GM18870 (cell line): ENCODE measurements at regions not wholly inside any gene's neighbourhood (a gene's known extent, or its start where the extent isn't known, plus 50 kb on each side); places are given as distances from the start of the nearest gene placed in this dataset.

ENCODE experiments used
- ATAC-seq: cut with Tn5 transposase; IDR thresholded peaks from one replicate; pipeline ENCODE4 v1.9.1; 2021; ENCODE audit warnings: moderate library complexity; ENCODE audit not compliant: unreplicated experiment

- no peak for ATAC-seq
These were observed 84.5 kb upstream of the FYN start for GRCh38 chr6:111957623-111958315.

DNA sequence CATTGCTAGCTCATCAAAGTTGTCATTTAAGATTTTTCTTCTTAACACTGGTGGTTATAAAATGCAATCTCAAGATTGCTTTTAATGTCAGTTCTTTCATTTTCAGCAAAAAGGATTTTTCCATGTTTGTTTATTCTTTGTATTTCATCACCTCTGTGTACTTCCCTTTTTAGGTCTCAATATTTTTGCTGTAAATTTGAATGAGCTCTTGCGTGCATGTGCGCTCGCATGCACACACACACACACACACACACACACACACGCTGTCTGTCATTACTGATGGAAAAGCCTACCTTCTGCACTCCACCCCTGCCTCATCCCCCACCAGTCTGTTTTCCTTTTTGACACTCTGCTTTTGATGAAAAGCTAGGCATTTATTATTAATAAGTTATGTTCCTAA, 85.3 kb upstream of the FYN start:
- no peak for ATAC-seq

GRCh38 chr6:111959766-111960165, 86.5 kb upstream of the FYN start:
- no peak for ATAC-seq

DNA sequence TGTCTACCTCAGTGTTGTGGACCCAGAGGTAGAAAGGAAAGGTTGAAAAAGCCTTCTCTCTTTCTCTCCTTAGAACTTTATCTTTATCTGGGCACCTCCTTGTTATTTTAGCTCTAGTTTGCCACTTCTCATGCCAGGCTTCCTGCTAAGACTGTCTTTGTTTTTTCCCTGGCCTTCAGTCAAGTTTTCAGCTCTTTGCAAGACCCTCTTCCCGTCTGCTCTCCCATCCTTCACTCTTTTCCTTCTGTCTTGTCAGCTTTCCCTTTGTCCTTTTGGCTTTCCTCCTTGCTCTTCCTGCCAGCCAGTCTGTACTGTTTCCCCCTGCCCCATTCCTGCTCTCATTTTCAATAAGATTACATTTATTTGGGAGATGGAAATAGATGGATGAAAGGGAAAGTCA, 86.8 kb upstream of the CCN6 start:
- ATAC-seq, result no peak

GRCh38 chr6:111970426-111970825, 83.5 kb upstream of the CCN6 start:
- ATAC-seq, result no peak

GRCh38 chr6:111971181-111971841, 82.6 kb upstream of the CCN6 start:
- ATAC-seq, result no peak

- no peak for ATAC-seq
These were observed 81.9 kb upstream of the CCN6 start for GRCh38 chr6:111971866-111972532.

- no peak for ATAC-seq
These were observed 81.2 kb upstream of the CCN6 start for GRCh38 chr6:111972745-111973117.

GRCh38 chr6:111973118-111973761, 80.7 kb upstream of the CCN6 start:
- no peak for ATAC-seq

DNA sequence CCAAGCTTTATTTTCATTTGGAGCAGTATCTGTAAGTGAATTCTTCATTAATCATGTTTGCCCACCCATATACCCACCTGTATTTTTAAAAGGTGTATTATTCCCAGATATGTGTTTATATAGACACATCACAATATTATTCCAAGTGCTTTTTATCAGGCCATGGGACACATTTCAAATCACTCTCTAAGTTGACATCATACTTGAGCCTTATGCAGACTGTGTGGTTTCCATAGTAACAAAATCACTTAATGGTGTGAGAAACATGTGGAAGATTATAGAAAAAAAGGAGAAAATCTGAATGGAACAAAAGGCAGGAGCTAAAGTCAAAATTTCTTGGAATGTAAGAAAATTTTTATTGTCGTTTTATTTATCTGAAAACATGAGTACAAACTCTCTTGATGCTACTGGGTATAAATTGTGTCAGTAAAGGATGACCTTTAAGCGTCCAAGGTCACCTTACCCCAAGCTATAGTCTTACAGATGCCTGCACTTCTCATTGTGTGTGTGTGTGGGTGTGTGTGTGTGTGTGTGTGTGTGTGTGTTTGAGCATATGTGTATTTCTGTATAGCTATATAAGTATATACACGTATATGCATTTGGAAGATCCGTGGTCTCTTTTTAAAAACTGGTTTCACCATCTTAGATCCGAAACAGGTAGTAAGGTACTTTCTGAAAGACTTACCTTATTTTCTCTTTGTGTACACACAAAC, 79.8 kb upstream of the CCN6 start:
- no peak for ATAC-seq

GRCh38 chr6:111975466-111975865, 78.4 kb upstream of the CCN6 start:
- no peak for ATAC-seq

- no peak for ATAC-seq
These were observed 77.8 kb upstream of the CCN6 start for GRCh38 chr6:111976139-111976538.

GRCh38 chr6:111978532-111979149, 75.3 kb upstream of the CCN6 start:
- ATAC-seq, result no peak

- ATAC-seq, result no peak
These were observed 74.3 kb upstream of the CCN6 start for GRCh38 chr6:111979633-111980032.

DNA sequence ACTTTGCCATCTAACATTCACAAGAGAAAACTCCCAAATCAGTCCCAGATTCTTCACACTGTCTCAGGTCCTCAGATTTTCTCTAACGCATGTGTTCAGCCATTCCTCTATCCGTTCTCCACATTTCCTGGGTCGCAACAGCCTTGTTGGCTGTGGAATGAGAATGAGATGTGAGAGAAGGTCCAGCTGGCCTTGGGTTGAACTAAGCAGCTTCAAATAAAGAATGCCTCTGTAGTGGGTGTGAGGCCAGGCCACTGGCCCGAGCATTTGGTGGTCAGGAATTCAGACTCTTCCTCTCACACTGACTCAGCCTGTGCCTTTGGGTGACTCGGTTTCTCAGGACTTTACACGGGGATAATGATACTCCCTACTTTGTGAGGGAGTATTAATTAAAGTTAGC, 73.8 kb upstream of the CCN6 start:
- no peak for ATAC-seq

- no peak for ATAC-seq
These were observed 72.7 kb upstream of the CCN6 start for GRCh38 chr6:111980971-111981840.

DNA sequence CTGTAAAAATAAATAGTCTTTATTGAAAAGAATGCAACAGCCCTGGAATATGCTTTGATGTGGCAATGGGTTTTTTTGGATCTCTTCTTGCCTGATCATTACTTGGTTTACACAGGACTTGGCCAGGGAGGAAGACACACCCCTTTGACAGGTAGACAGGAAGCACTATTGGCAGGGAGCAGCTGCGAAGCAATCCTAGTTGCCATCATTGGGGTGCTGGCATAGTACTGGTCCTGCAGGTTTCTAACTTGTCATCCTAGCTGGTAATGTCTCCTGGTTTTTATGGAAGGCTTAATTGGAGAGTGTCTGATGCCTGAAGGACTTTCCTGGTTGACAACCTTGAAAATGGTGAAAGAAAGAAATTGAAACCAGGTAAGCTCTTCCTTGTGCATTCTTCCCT, 71.2 kb upstream of the CCN6 start:
- no peak for ATAC-seq

- no peak for ATAC-seq
These were observed 70.7 kb upstream of the CCN6 start for GRCh38 chr6:111983193-111983592.

GRCh38 chr6:111984081-111984480, 69.8 kb upstream of the CCN6 start:
- ATAC-seq, result no peak
